ENCODE measurements at regions not wholly inside any gene's neighbourhood (a gene's known extent, or its start where the extent isn't known, plus 50 kb on each side); places are given as distances from the start of the nearest gene placed in this dataset.

- TF ChIP-seq SMC3 (conservative IDR thresholded peaks at IDR 0.05; ENCODE audit: insufficient read depth, low read depth, low read length), result no peak
- TF ChIP-seq KAT7 (CRISPR knock-in tag; IDR thresholded peaks at IDR 0.05; ENCODE audit: borderline replicate concordance), result no peak
These were observed 623.5 kb downstream of the EPHA4 start for GRCh38 chr2:220948579-220948978.

Data from K562 (cell line).